ENCODE measurements at regions not wholly inside any gene's neighbourhood (a gene's known extent, or its start where the extent isn't known, plus 50 kb on each side); places are given as distances from the start of the nearest gene placed in this dataset.

- H3K79me2 ChIP-seq (ENCODE audit: low read length): no peaks in the 10 kb centered on the region
- H3K36me3 ChIP-seq (replicated peaks; ENCODE audit: low read depth, low read length): no peaks in the 10 kb centered on the region
- H3K4me1 ChIP-seq (ENCODE audit: low read length): no peaks in the 10 kb centered on the region
- no peaks in the 10 kb centered on the region for H3K9me3 ChIP-seq (ENCODE audit: insufficient read depth, low read length)
- H3K4me3 ChIP-seq (ENCODE audit: low read length): no peak overlapping the region
- no peaks in the 10 kb centered on the region for H4K20me1 ChIP-seq (ENCODE audit: insufficient read depth, low read length)
- peaks cover 28% of the 10 kb centered on the region; the same call in 1 of the 2 replicates for H3K27me3 ChIP-seq (ENCODE audit: low read depth, low read length)
- no peak overlapping the region for H3K9ac ChIP-seq (ENCODE audit: low read length)
- no peak overlapping the region for H3K27ac ChIP-seq (ENCODE audit: low read length)
- no peak overlapping the region for H3K4me2 ChIP-seq (ENCODE audit: low read length)
- H2AFZ ChIP-seq (ENCODE audit: low read depth, low read length): no peak overlapping the region
- TF ChIP-seq CTCF (IDR thresholded peaks at IDR 0.05; ENCODE audit: low read depth, low read length) (no peak), EZH2phosphoT487 (IDR thresholded peaks at IDR 0.05; ENCODE audit: low read depth) (no peak)
Measured at GRCh38 chr17:62867303-62867702, 59.2 kb upstream of the MARCHF10 start.

GRCh38 chr17:62866471-62866870 lies 58.4 kb upstream of the MARCHF10 start:
- H3K27ac ChIP-seq (ENCODE audit: low read length): no peak overlapping the region
- no peaks in the 10 kb centered on the region for H3K4me1 ChIP-seq (ENCODE audit: low read length)
- no peak overlapping the region for H3K9ac ChIP-seq (ENCODE audit: low read length)
- H2AFZ ChIP-seq (ENCODE audit: low read depth, low read length): no peak overlapping the region
- H3K27me3 ChIP-seq (ENCODE audit: low read depth, low read length): peaks cover 28% of the 10 kb centered on the region; the same call in 1 of the 2 replicates
- no peaks in the 10 kb centered on the region for H3K9me3 ChIP-seq (ENCODE audit: insufficient read depth, low read length)
- no peak overlapping the region for H3K4me2 ChIP-seq (ENCODE audit: low read length)
- H3K4me3 ChIP-seq (ENCODE audit: low read length): no peak overlapping the region
- H4K20me1 ChIP-seq (ENCODE audit: insufficient read depth, low read length): no peaks in the 10 kb centered on the region
- TF ChIP-seq CTCF (IDR thresholded peaks at IDR 0.05; ENCODE audit: low read depth, low read length) (no peak), EZH2phosphoT487 (IDR thresholded peaks at IDR 0.05; ENCODE audit: low read depth) (no peak)
- H3K36me3 ChIP-seq (replicated peaks; ENCODE audit: low read depth, low read length): no peaks in the 10 kb centered on the region
- no peaks in the 10 kb centered on the region for H3K79me2 ChIP-seq (ENCODE audit: low read length)

- H3K4me2 ChIP-seq (ENCODE audit: low read length): no peak overlapping the region
- TF ChIP-seq EZH2phosphoT487 (IDR thresholded peaks at IDR 0.05; ENCODE audit: low read depth) (no peak), CTCF (IDR thresholded peaks at IDR 0.05; ENCODE audit: low read depth, low read length) (no peak)
- H3K9ac ChIP-seq (ENCODE audit: low read length): no peak overlapping the region
- no peak overlapping the region for H2AFZ ChIP-seq (ENCODE audit: low read depth, low read length)
- no peaks in the 10 kb centered on the region for H4K20me1 ChIP-seq (ENCODE audit: insufficient read depth, low read length)
- no peaks in the 10 kb centered on the region for H3K4me1 ChIP-seq (ENCODE audit: low read length)
- no peaks in the 10 kb centered on the region for H3K79me2 ChIP-seq (ENCODE audit: low read length)
- no peak overlapping the region for H3K27ac ChIP-seq (ENCODE audit: low read length)
- H3K4me3 ChIP-seq (ENCODE audit: low read length): no peak overlapping the region
- H3K27me3 ChIP-seq (ENCODE audit: low read depth, low read length): peaks cover 28% of the 10 kb centered on the region; the same call in 1 of the 2 replicates
- no peaks in the 10 kb centered on the region for H3K9me3 ChIP-seq (ENCODE audit: insufficient read depth, low read length)
- H3K36me3 ChIP-seq (replicated peaks; ENCODE audit: low read depth, low read length): no peaks in the 10 kb centered on the region
Measured at GRCh38 chr17:62865586-62865985, 57.5 kb upstream of the MARCHF10 start.

GRCh38 chr17:62862251-62862650 lies 54.1 kb upstream of the MARCHF10 start:
- no peaks in the 10 kb centered on the region for H3K79me2 ChIP-seq (ENCODE audit: low read length)
- no peak overlapping the region for H3K27ac ChIP-seq (ENCODE audit: low read length)
- no peaks in the 10 kb centered on the region for H3K9me3 ChIP-seq (ENCODE audit: insufficient read depth, low read length)
- H3K27me3 ChIP-seq (ENCODE audit: low read depth, low read length): 0 out of 2 replicates have a peak, but pooled peaks cover 22% of the 10 kb centered on the region
- no peak overlapping the region for H3K9ac ChIP-seq (ENCODE audit: low read length)
- no peak overlapping the region for H3K4me3 ChIP-seq (ENCODE audit: low read length)
- no peak overlapping the region for H2AFZ ChIP-seq (ENCODE audit: low read depth, low read length)
- H3K4me1 ChIP-seq (ENCODE audit: low read length): no peaks in the 10 kb centered on the region
- H3K4me2 ChIP-seq (ENCODE audit: low read length): no peak overlapping the region
- H4K20me1 ChIP-seq (ENCODE audit: insufficient read depth, low read length): no peaks in the 10 kb centered on the region
- H3K36me3 ChIP-seq (replicated peaks; ENCODE audit: low read depth, low read length): no peaks in the 10 kb centered on the region
- TF ChIP-seq CTCF (IDR thresholded peaks at IDR 0.05; ENCODE audit: low read depth, low read length) (no peak), EZH2phosphoT487 (IDR thresholded peaks at IDR 0.05; ENCODE audit: low read depth) (no peak)
